ENCODE measurements at regions not wholly inside any gene's neighbourhood (a gene's known extent, or its start where the extent isn't known, plus 50 kb on each side); places are given as distances from the start of the nearest gene placed in this dataset.

DNA sequence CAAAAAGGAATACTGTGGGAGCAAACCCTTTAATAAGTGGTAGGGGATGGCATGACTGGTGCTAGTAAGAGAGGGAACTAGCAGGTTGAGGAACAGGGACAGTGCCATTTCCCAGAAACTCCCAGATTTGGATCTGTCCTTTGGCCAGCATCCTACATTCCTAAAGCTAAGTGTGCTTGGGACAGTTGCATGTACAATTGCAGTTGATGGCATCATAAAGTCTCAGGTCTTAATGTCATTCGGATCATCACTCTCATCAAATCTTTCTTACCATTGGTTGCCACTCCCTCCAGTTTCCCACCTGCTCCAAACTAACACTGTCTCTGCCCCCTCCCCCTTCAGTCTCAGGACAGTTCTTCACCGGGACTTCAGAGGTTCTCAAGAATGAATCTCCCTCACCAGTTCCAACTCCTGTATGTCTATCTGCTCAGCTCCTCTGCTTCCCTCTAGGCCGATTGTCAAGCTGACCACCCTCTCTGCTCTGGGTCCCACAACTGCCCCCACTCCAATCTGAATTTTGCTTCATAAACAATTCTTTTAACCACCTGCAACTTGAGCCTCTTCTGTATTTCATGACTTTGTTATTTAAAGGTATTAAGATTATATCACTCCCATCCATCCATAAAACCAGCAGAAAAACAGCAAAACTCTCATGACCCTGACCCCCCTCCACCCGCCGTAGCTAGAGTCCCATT lies 260.8 kb downstream of the CGGBP1 start:
- no peak for DNase-seq
- Histone ChIP-seq H3K9me3 (replicated peaks; ENCODE audit: insufficient read depth, low read length) (no peaks in the 10 kb centered on the region), H3K36me3 (replicated peaks; ENCODE audit: insufficient read depth, low read length) (no peaks in the 10 kb centered on the region), H3K27me3 (replicated peaks; ENCODE audit: insufficient read depth, low read length) (no peaks in the 10 kb centered on the region), H3K9ac (ENCODE audit: low read length) (no peak overlapping the region), H2AFZ (ENCODE audit: low read length) (no peak overlapping the region), H3K79me2 (ENCODE audit: low read length) (no peaks in the 10 kb centered on the region), H3K4me2 (ENCODE audit: low read depth, low read length) (no peak overlapping the region), H3K9me2 (replicated peaks; ENCODE audit: insufficient read depth, low read length) (no peaks in the 10 kb centered on the region), H3K4me3 (ENCODE audit: low read length) (no peak overlapping the region), H3K27ac (ENCODE audit: low read length) (no peak overlapping the region), H3F3A (ENCODE audit: insufficient read depth, low read length) (no peaks in the 10 kb centered on the region), H3K4me1 (ENCODE audit: low read length) (no peaks in the 10 kb centered on the region), H4K20me1 (ENCODE audit: insufficient read depth, low read length) (no peaks in the 10 kb centered on the region)
- no peak for TF ChIP-seq EZH2phosphoT487 (IDR thresholded peaks at IDR 0.05; ENCODE audit: low read length)
- TF ChIP-seq, protein P1, sequence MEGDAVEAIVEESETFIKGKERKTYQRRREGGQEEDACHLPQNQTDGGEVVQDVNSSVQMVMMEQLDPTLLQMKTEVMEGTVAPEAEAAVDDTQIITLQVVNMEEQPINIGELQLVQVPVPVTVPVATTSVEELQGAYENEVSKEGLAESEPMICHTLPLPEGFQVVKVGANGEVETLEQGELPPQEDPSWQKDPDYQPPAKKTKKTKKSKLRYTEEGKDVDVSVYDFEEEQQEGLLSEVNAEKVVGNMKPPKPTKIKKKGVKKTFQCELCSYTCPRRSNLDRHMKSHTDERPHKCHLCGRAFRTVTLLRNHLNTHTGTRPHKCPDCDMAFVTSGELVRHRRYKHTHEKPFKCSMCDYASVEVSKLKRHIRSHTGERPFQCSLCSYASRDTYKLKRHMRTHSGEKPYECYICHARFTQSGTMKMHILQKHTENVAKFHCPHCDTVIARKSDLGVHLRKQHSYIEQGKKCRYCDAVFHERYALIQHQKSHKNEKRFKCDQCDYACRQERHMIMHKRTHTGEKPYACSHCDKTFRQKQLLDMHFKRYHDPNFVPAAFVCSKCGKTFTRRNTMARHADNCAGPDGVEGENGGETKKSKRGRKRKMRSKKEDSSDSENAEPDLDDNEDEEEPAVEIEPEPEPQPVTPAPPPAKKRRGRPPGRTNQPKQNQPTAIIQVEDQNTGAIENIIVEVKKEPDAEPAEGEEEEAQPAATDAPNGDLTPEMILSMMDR (IDR thresholded peaks at IDR 0.05; ENCODE audit: low read length) = no peak
- TF ChIP-seq EZH2 (optimal IDR thresholded peaks at IDR 0.05; ENCODE audit: low read depth, low read length) = no peak

DNA sequence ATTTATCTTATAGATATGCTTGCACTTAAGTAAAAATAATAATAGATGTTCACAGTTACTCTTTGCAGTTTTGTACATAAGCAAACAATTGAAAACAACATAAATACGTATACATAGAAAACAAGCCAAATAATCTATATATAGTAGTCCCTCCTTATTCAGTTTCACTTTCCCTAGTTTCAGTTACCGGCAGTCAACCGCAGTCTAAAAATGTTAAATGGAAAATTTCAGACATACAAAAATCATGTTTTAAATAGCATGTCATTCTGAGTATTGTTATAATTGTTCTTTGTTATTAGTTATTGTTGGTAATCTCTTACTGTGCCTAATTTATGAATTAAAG lies 262.0 kb downstream of the CGGBP1 start:
- Histone ChIP-seq H3K27me3 (replicated peaks; ENCODE audit: insufficient read depth, low read length) (no peaks in the 10 kb centered on the region), H3K27ac (ENCODE audit: low read length) (no peak overlapping the region), H3K79me2 (ENCODE audit: low read length) (no peaks in the 10 kb centered on the region), H3F3A (ENCODE audit: insufficient read depth, low read length) (no peaks in the 10 kb centered on the region), H3K4me2 (ENCODE audit: low read depth, low read length) (no peak overlapping the region), H2AFZ (ENCODE audit: low read length) (no peak overlapping the region), H3K4me1 (ENCODE audit: low read length) (no peaks in the 10 kb centered on the region), H4K20me1 (ENCODE audit: insufficient read depth, low read length) (no peaks in the 10 kb centered on the region), H3K36me3 (replicated peaks; ENCODE audit: insufficient read depth, low read length) (no peaks in the 10 kb centered on the region), H3K4me3 (ENCODE audit: low read length) (no peak overlapping the region), H3K9me2 (replicated peaks; ENCODE audit: insufficient read depth, low read length) (no peaks in the 10 kb centered on the region), H3K9me3 (replicated peaks; ENCODE audit: insufficient read depth, low read length) (no peaks in the 10 kb centered on the region), H3K9ac (ENCODE audit: low read length) (no peak overlapping the region)
- no peak for DNase-seq
- TF ChIP-seq EZH2 (optimal IDR thresholded peaks at IDR 0.05; ENCODE audit: low read depth, low read length) (no peak), EZH2phosphoT487 (IDR thresholded peaks at IDR 0.05; ENCODE audit: low read length) (no peak)
- TF ChIP-seq, protein P1 (IDR thresholded peaks at IDR 0.05; ENCODE audit: low read length) = no peak

DNA sequence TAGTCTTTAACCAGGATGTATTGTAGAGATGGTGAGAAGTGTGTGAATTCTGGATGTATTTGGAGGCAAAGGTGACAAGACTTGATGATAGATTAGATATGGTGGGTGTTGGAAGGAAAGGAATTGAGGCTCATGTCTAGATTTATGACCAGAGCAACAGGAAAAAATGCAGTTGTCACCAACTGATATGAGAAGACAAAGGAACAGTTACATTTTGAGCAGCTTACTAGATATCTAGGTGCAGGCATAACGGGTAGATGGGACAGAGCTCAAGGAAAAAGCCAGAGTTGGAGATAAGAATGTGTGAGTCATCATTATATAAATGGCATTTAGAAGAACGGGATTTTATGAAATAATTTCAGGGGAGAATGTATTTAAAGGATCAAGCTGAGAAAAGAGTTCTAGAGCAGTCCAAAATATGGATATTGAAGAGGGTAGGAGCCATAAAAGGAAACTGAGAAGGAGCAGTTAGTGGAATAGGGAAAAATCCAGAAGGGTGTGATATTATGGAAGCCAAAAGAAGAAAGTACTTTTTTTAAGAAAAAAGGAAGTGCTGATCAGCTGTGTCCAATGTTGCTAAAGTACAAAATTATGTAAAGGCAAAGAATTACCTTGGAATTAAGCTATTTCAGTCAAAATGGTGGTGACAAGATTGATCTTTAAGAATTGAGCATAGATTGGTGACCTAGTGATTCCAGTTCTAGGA lies 262.5 kb downstream of the CGGBP1 start:
- Histone ChIP-seq H3K36me3 (replicated peaks; ENCODE audit: insufficient read depth, low read length) (no peaks in the 10 kb centered on the region), H3K4me1 (ENCODE audit: low read length) (no peaks in the 10 kb centered on the region), H3K4me2 (ENCODE audit: low read depth, low read length) (no peak overlapping the region), H3K9me3 (replicated peaks; ENCODE audit: insufficient read depth, low read length) (no peaks in the 10 kb centered on the region), H3K27me3 (replicated peaks; ENCODE audit: insufficient read depth, low read length) (no peaks in the 10 kb centered on the region), H3K9ac (ENCODE audit: low read length) (no peak overlapping the region), H3K79me2 (ENCODE audit: low read length) (no peaks in the 10 kb centered on the region), H3K4me3 (ENCODE audit: low read length) (no peak overlapping the region), H3K27ac (ENCODE audit: low read length) (no peak overlapping the region), H4K20me1 (ENCODE audit: insufficient read depth, low read length) (no peaks in the 10 kb centered on the region), H3F3A (ENCODE audit: insufficient read depth, low read length) (no peaks in the 10 kb centered on the region), H3K9me2 (replicated peaks; ENCODE audit: insufficient read depth, low read length) (no peaks in the 10 kb centered on the region), H2AFZ (ENCODE audit: low read length) (no peak overlapping the region)
- TF ChIP-seq EZH2phosphoT487 (IDR thresholded peaks at IDR 0.05; ENCODE audit: low read length) (no peak), EZH2 (optimal IDR thresholded peaks at IDR 0.05; ENCODE audit: low read depth, low read length) (no peak)
- TF ChIP-seq, protein P1 (IDR thresholded peaks at IDR 0.05; ENCODE audit: low read length) = no peak
- DNase-seq = no peak
